ENCODE measurements at regions not wholly inside any gene's neighbourhood (a gene's known extent, or its start where the extent isn't known, plus 50 kb on each side); places are given as distances from the start of the nearest gene placed in this dataset.

DNA sequence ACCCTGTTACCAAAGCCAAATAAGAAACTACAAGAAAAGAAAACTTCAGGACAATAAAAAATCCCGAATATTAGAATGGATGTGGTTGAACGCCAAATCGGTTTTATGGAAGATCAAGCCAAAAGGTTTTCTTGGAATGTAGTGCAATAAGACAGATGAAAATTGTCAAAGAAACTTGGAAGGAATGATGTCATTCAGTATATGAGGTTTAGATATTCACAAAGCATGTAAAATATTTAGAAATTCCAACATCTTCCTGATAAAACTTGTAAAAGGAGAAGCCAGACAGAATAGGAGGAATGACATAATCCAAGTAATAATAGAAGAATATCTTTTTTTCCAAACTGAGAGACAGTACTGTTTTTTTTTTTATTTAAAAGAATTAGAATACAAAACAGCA, 130.3 kb upstream of the ZPLD1 start:
- TF ChIP-seq ZNF70 (CRISPR knock-in tag; IDR thresholded peaks at IDR 0.05) (no peak), OSR1 (CRISPR knock-in tag; IDR thresholded peaks at IDR 0.05) (no peak), TCF4 (CRISPR knock-in tag; IDR thresholded peaks at IDR 0.05; ENCODE audit: borderline replicate concordance) (no peak), CSDC2 (CRISPR knock-in tag; IDR thresholded peaks at IDR 0.05) (no peak)
- no peak for ATAC-seq

DNA sequence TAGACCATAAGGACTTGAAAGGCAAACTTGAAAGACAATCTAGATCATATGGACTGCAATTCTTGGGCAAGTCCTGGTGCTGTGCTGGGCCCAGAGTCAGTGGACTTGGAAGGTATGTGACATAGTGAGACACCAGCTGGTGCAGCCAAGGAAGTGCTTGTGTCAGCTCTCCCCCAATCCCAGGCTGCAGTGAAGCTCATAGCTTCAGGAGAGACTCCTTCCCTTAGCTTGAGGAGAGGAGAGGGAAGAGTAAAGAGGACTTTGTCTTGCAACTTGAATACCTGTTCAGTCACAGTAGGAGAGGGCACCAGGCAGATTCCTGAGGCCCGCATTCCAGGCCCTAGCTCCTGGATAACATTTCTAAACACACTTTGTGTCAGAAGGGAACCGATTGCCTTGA, 127.4 kb upstream of the ZPLD1 start:
- no peak for ATAC-seq
- no peak for TF ChIP-seq ISL1 (CRISPR knock-in tag; IDR thresholded peaks at IDR 0.05)
- no peak for TF ChIP-seq TOX (CRISPR knock-in tag; IDR thresholded peaks at IDR 0.05; ENCODE audit: borderline replicate concordance)
- no peak for TF ChIP-seq BACH2 (CRISPR knock-in tag; IDR thresholded peaks at IDR 0.05; ENCODE audit: borderline replicate concordance)
- no peak for TF ChIP-seq ZNF565 (CRISPR knock-in tag; conservative IDR thresholded peaks at IDR 0.05; ENCODE audit: low read depth)
- TF ChIP-seq TSHZ2 (CRISPR knock-in tag; IDR thresholded peaks at IDR 0.05) = no peak
- TF ChIP-seq, protein P1, sequence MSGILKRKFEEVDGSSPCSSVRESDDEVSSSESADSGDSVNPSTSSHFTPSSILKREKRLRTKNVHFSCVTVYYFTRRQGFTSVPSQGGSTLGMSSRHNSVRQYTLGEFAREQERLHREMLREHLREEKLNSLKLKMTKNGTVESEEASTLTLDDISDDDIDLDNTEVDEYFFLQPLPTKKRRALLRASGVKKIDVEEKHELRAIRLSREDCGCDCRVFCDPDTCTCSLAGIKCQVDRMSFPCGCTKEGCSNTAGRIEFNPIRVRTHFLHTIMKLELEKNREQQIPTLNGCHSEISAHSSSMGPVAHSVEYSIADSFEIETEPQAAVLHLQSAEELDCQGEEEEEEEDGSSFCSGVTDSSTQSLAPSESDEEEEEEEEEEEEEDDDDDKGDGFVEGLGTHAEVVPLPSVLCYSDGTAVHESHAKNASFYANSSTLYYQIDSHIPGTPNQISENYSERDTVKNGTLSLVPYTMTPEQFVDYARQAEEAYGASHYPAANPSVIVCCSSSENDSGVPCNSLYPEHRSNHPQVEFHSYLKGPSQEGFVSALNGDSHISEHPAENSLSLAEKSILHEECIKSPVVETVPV (CRISPR knock-in tag; IDR thresholded peaks at IDR 0.05) = no peak
- no peak for TF ChIP-seq OSR1 (CRISPR knock-in tag; IDR thresholded peaks at IDR 0.05)
- no peak for TF ChIP-seq POU6F1 (CRISPR knock-in tag; IDR thresholded peaks at IDR 0.05; ENCODE audit: borderline replicate concordance, low read depth)
- TF ChIP-seq ARNTL (CRISPR knock-in tag; IDR thresholded peaks at IDR 0.05; ENCODE audit: borderline replicate concordance, low read depth) = no peak
- no peak for TF ChIP-seq ZFP30 (CRISPR knock-in tag; IDR thresholded peaks at IDR 0.05)
- no peak for TF ChIP-seq ZFP3 (CRISPR knock-in tag; IDR thresholded peaks at IDR 0.05)
- no peak for TF ChIP-seq ZNF8 (CRISPR knock-in tag; IDR thresholded peaks at IDR 0.05)
- no peak for TF ChIP-seq PPARA (CRISPR knock-in tag; IDR thresholded peaks at IDR 0.05; ENCODE audit: borderline replicate concordance)
- no peak for TF ChIP-seq CSDC2 (CRISPR knock-in tag; IDR thresholded peaks at IDR 0.05)
- TF ChIP-seq, protein P2, sequence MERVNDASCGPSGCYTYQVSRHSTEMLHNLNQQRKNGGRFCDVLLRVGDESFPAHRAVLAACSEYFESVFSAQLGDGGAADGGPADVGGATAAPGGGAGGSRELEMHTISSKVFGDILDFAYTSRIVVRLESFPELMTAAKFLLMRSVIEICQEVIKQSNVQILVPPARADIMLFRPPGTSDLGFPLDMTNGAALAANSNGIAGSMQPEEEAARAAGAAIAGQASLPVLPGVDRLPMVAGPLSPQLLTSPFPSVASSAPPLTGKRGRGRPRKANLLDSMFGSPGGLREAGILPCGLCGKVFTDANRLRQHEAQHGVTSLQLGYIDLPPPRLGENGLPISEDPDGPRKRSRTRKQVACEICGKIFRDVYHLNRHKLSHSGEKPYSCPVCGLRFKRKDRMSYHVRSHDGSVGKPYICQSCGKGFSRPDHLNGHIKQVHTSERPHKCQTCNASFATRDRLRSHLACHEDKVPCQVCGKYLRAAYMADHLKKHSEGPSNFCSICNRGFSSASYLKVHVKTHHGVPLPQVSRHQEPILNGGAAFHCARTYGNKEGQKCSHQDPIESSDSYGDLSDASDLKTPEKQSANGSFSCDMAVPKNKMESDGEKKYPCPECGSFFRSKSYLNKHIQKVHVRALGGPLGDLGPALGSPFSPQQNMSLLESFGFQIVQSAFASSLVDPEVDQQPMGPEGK (CRISPR knock-in tag; IDR thresholded peaks at IDR 0.05; ENCODE audit: borderline replicate concordance) = no peak
- no peak for TF ChIP-seq ZC3H10 (CRISPR knock-in tag; IDR thresholded peaks at IDR 0.05)
- no peak for TF ChIP-seq RARB (CRISPR knock-in tag; IDR thresholded peaks at IDR 0.05)
- no peak for TF ChIP-seq GLIS3 (CRISPR knock-in tag; IDR thresholded peaks at IDR 0.05)
- no peak for TF ChIP-seq CREB5 (CRISPR knock-in tag; IDR thresholded peaks at IDR 0.05; ENCODE audit: low read depth)

GRCh38 chr3:102329066-102329465, 105.7 kb upstream of the ZPLD1 start:
- TF ChIP-seq TOX (CRISPR knock-in tag; IDR thresholded peaks at IDR 0.05; ENCODE audit: borderline replicate concordance) (no peak), PPARA (CRISPR knock-in tag; IDR thresholded peaks at IDR 0.05; ENCODE audit: borderline replicate concordance) (no peak), ZC3H10 (CRISPR knock-in tag; IDR thresholded peaks at IDR 0.05) (no peak), TSHZ2 (CRISPR knock-in tag; IDR thresholded peaks at IDR 0.05) (no peak), SNAI2 (CRISPR knock-in tag; IDR thresholded peaks at IDR 0.05) (no peak)
- TF ChIP-seq, protein P2 (CRISPR knock-in tag; IDR thresholded peaks at IDR 0.05; ENCODE audit: borderline replicate concordance) = no peak
- no peak for ATAC-seq
